ENCODE measurements at regions not wholly inside any gene's neighbourhood (a gene's known extent, or its start where the extent isn't known, plus 50 kb on each side); places are given as distances from the start of the nearest gene placed in this dataset.

GRCh38 chr2:58852905-58853304, 611.8 kb upstream of the FANCL start:
- Histone ChIP-seq H3K9ac (ENCODE audit: low read length) (no peak overlapping the region), H3K79me2 (replicated peaks; ENCODE audit: insufficient read depth, low read length) (no peaks in the 10 kb centered on the region), H2AFZ (ENCODE audit: low read depth, low read length) (no peak overlapping the region), H3K9me2 (ENCODE audit: insufficient read depth, low read length) (no peaks in the 10 kb centered on the region), H3K4me3 (ENCODE audit: low read length) (no peak overlapping the region), H3K36me3 (ENCODE audit: insufficient read depth, low read length) (no peaks in the 10 kb centered on the region), H3K4me2 (ENCODE audit: low read length) (no peak overlapping the region), H3K27ac (ENCODE audit: low read length) (no peak overlapping the region), H4K20me1 (ENCODE audit: insufficient read depth) (no peaks in the 10 kb centered on the region), H3K9me3 (ENCODE audit: low read length) (peaks cover 7% of the 10 kb centered on the region), H3K27me3 (ENCODE audit: insufficient read depth, low read depth, low read length) (no peaks in the 10 kb centered on the region), H3F3A (ENCODE audit: insufficient read depth, low read length, poor library complexity, severe bottlenecking) (no peaks in the 10 kb centered on the region)
- TF ChIP-seq POLR2AphosphoS5 (IDR thresholded peaks at IDR 0.05) (no peak), EZH2 (IDR thresholded peaks at IDR 0.05; ENCODE audit: borderline replicate concordance, insufficient read depth, low read length, poor library complexity, severe bottlenecking) (no peak), CTCF (IDR thresholded peaks at IDR 0.05; ENCODE audit: poor library complexity, severe bottlenecking) (no peak), SMC3 (conservative IDR thresholded peaks at IDR 0.05; ENCODE audit: poor library complexity) (no peak), REST (IDR thresholded peaks at IDR 0.05; ENCODE audit: borderline replicate concordance) (no peak), RAD21 (conservative IDR thresholded peaks at IDR 0.05) (no peak), TAF1 (IDR thresholded peaks at IDR 0.05; ENCODE audit: low read depth) (no peak), EP300 (conservative IDR thresholded peaks at IDR 0.05; ENCODE audit: poor library complexity, severe bottlenecking) (no peak), MXI1 (conservative IDR thresholded peaks at IDR 0.05; ENCODE audit: poor library complexity, severe bottlenecking) (no peak)

DNA sequence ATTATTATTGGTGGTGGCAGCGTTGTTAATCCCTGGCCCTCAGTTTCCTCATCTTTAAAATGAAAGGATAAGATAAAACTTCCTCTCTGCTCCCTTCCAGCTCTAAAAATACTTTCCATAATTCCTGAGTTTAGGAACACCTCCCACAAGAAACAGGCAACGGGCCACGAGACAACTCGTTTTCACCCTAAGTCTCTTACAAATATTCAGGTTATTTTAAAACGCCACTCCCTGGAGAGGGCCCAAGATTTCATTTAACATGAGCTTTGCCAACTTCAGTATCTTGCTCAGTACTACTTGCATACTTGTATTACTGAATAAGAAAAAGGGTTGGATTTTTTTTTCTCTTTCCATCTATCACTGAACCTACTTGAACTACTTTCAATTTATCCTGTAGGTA, 611.1 kb upstream of the FANCL start:
- Histone ChIP-seq H3F3A (ENCODE audit: insufficient read depth, low read length, poor library complexity, severe bottlenecking) (no peaks in the 10 kb centered on the region), H4K20me1 (ENCODE audit: insufficient read depth) (no peaks in the 10 kb centered on the region), H2AFZ (ENCODE audit: low read depth, low read length) (no peak overlapping the region), H3K4me3 (ENCODE audit: low read length) (no peak overlapping the region), H3K27ac (ENCODE audit: low read length) (no peak overlapping the region), H3K27me3 (ENCODE audit: insufficient read depth, low read depth, low read length) (no peaks in the 10 kb centered on the region), H3K9me3 (ENCODE audit: low read length) (peaks cover 3% of the 10 kb centered on the region), H3K36me3 (ENCODE audit: insufficient read depth, low read length) (no peaks in the 10 kb centered on the region), H3K79me2 (replicated peaks; ENCODE audit: insufficient read depth, low read length) (no peaks in the 10 kb centered on the region), H3K4me2 (ENCODE audit: low read length) (no peak overlapping the region), H3K9ac (ENCODE audit: low read length) (no peak overlapping the region), H3K9me2 (ENCODE audit: insufficient read depth, low read length) (no peaks in the 10 kb centered on the region)
- TF ChIP-seq REST (IDR thresholded peaks at IDR 0.05; ENCODE audit: borderline replicate concordance) = no peak
- TF ChIP-seq EZH2 (IDR thresholded peaks at IDR 0.05; ENCODE audit: borderline replicate concordance, insufficient read depth, low read length, poor library complexity, severe bottlenecking) = no peak
- no peak for TF ChIP-seq RAD21 (conservative IDR thresholded peaks at IDR 0.05)
- no peak for TF ChIP-seq EP300 (conservative IDR thresholded peaks at IDR 0.05; ENCODE audit: poor library complexity, severe bottlenecking)
- TF ChIP-seq TAF1 (IDR thresholded peaks at IDR 0.05; ENCODE audit: low read depth) = no peak
- no peak for TF ChIP-seq CTCF (IDR thresholded peaks at IDR 0.05; ENCODE audit: poor library complexity, severe bottlenecking)
- TF ChIP-seq SMC3 (conservative IDR thresholded peaks at IDR 0.05; ENCODE audit: poor library complexity) = no peak
- no peak for TF ChIP-seq MXI1 (conservative IDR thresholded peaks at IDR 0.05; ENCODE audit: poor library complexity, severe bottlenecking)
- no peak for TF ChIP-seq POLR2AphosphoS5 (IDR thresholded peaks at IDR 0.05)
